ENCODE measurements at regions not wholly inside any gene's neighbourhood (a gene's known extent, or its start where the extent isn't known, plus 50 kb on each side); places are given as distances from the start of the nearest gene placed in this dataset.
"Not testable (repeated sequence)": the region's sequence is repeated elsewhere in the genome, so short reads cannot be mapped to it uniquely, and the experiment has no call there.

DNA sequence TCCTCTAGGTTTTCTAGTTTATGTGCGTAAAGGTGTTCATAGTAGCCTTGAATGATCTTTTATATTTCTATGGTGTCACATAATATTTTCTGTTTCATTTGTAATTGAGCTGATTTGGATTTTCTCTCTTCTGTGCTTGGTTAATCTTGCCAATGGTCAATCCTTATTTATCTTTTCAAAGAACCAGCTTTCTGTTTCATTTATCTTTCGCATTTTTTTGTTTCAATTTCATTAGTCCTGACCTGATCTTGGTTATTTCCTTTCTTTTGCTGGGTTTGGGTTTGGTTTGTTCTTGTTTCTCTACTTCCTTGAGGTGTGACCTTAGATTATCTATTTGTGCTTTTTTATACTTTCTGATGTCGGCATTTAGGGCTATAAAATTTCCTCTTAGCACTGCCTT, 304.4 kb upstream of the CHRM3 start:
- H3K9me3 ChIP-seq (ENCODE audit: control insufficient read depth in 2 of 3, low read length in 3 of 3); H3K36me3 ChIP-seq (ENCODE audit: control insufficient read depth in 2 of 3, insufficient read depth in 3 of 3, low read length in 3 of 3); POLR2A ChIA-PET; ATAC-seq; H3K4me3 Mint-ChIP-seq; H3K27me3 Mint-ChIP-seq; H3K4me1 Mint-ChIP-seq; DNase-seq; H3K27ac ChIP-seq (ENCODE audit: low read depth, low read length); H3K27ac Mint-ChIP-seq; H3K4me1 ChIP-seq (ENCODE audit: control insufficient read depth in 2 of 2, insufficient read depth in 2 of 2, low read length in 2 of 2); intact Hi-C loops (cut with micrococcal nuclease); H3K4me3 ChIP-seq (ENCODE audit: low read length); CTCF ChIA-PET; H3K27me3 ChIP-seq (ENCODE audit: control insufficient read depth in 2 of 2, insufficient read depth in 2 of 2, low read length in 2 of 2); H3K36me3 Mint-ChIP-seq: not testable (repeated sequence)
- H3K9me3 Mint-ChIP-seq = peaks cover 0 to 39% (median 5%) of the 10 kb centered on the region in 11 donors

DNA sequence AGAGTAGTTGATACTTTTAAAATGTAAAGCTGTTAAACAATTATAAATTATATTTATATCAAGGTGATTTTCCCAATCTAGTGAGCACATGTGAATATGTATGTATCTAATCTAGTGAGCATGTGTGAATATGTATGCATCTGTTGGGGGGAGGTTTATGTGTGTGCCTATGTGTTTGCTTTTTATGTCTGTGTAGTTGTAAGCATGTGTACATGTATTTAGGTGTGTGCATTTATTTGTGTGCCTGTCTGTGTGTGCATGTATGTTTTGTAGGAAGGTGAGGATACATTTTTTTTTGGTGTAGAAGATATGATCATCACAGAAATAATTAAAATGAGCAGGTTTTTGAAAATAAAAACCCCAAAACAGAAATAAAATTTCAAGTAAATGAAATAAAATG, 318.9 kb upstream of the CHRM3 start:
- Histone ChIP-seq H3K4me3 (ENCODE audit: low read length) (no peak overlapping the region), H3K27ac (ENCODE audit: low read depth, low read length) (no peak overlapping the region), H3K27me3 (ENCODE audit: control insufficient read depth in 2 of 2, insufficient read depth in 2 of 2, low read length in 2 of 2) (no peaks in the 10 kb centered on the region), H3K4me1 (ENCODE audit: control insufficient read depth in 2 of 2, insufficient read depth in 2 of 2, low read length in 2 of 2) (no peaks in the 10 kb centered on the region), H3K36me3 (ENCODE audit: control insufficient read depth in 2 of 3, insufficient read depth in 3 of 3, low read length in 3 of 3) (no peaks in the 10 kb centered on the region), H3K9me3 (ENCODE audit: control insufficient read depth in 2 of 3, low read length in 3 of 3) (no peaks in the 10 kb centered on the region)
- CTCF ChIA-PET = interaction anchor here (0.7 kb wide), 1 partner anchor 14 kb away, joined by 3 read pairs; no protein-coding TSS in a partner anchor
- Mint-ChIP-seq H3K4me1 (no peaks in the 10 kb centered on the region), H3K27me3 (no peaks in the 10 kb centered on the region), H3K36me3 (no peaks in the 10 kb centered on the region), H3K27ac (no peak overlapping the region), H3K4me3 (no peak overlapping the region), H3K9me3 (peaks cover 0 to 3% (median 0%) of the 10 kb centered on the region in 11 donors)
- POLR2A ChIA-PET = no interaction called here
- DNase-seq (no peak), ATAC-seq (no peak)
- intact Hi-C loops (cut with micrococcal nuclease) = no loop called here

DNA sequence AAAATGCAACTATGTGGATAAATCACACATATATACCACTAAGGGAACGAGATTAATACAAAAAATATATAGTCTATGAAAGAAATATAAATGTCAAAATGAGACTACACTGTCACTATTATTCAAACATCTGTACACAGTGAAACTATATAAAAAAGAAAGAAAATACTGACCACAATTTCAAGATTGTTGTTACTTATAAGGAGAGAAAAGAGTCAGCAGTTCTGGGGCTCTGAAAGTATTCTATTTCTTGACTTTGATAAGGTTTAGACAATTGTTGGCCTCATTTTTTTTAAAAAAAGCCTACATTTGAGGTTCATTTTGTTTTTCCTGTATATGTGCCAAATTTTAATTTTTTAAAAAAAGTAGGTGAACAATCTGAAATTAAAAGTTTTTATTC, 319.3 kb upstream of the CHRM3 start:
- no peak for ATAC-seq
- Mint-ChIP-seq H3K4me1 (no peaks in the 10 kb centered on the region), H3K4me3 (no peak overlapping the region), H3K36me3 (no peaks in the 10 kb centered on the region), H3K27ac (no peak overlapping the region), H3K9me3 (peaks cover 0 to 2% (median 0%) of the 10 kb centered on the region in 11 donors), H3K27me3 (no peaks in the 10 kb centered on the region)
- Histone ChIP-seq H3K27me3 (ENCODE audit: control insufficient read depth in 2 of 2, insufficient read depth in 2 of 2, low read length in 2 of 2) (no peaks in the 10 kb centered on the region), H3K27ac (ENCODE audit: low read depth, low read length) (no peak overlapping the region), H3K4me1 (ENCODE audit: control insufficient read depth in 2 of 2, insufficient read depth in 2 of 2, low read length in 2 of 2) (no peaks in the 10 kb centered on the region), H3K9me3 (ENCODE audit: control insufficient read depth in 2 of 3, low read length in 3 of 3) (no peaks in the 10 kb centered on the region), H3K4me3 (ENCODE audit: low read length) (no peak overlapping the region), H3K36me3 (ENCODE audit: control insufficient read depth in 2 of 3, insufficient read depth in 3 of 3, low read length in 3 of 3) (no peaks in the 10 kb centered on the region)
- intact Hi-C loops (cut with micrococcal nuclease) = no loop called here
- POLR2A ChIA-PET = no interaction called here
- no peak for DNase-seq
- CTCF ChIA-PET = no interaction called here

DNA sequence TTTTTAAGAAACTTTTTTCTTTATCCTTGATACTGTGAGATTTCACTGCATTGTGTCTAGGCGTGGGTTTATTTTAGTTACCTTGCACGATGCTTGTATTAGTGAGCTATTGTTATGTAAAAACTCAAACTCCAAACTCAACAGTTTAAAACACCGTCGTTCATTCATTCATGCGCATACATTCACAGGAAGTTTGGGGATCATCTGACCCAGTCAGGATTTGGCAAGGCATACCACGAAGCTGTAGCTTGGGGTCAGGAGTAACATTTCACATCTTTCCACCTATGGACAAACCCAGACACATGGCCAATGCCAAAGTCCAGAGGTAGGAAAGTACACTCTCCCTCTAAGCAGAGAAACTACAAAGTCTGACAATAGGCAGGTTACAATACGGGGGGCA, 324.6 kb upstream of the CHRM3 start:
- ATAC-seq = no peak
- H3K27ac Mint-ChIP-seq = no peak overlapping the region

DNA sequence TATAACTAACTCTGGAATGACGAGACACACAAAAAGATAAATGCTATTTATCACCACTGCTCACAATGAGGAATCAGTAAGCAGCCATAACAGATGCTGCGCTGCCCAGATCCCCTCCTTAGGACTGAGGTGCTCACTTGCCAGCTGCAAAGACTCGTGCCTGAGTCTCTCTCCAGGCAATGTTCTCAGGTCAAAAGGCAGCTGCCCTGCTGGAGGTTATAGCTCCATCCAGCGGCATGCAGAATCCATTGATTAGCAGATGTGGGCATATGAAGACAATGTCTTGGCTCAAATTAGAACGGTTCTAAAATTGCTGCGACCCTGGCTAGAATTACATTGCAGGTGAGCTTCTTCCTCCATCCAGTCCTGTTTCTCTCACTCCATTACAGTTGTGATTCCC, 328.2 kb upstream of the CHRM3 start:
- ATAC-seq = no peak
- no peak for DNase-seq
- no peaks in the 10 kb centered on the region for H3K27me3 Mint-ChIP-seq
- CTCF ChIA-PET = no interaction called here
- no peak overlapping the region for H3K4me3 Mint-ChIP-seq
- POLR2A ChIA-PET = no interaction called here
- H3K4me1 Mint-ChIP-seq = no peaks in the 10 kb centered on the region
- H3K27me3 ChIP-seq (ENCODE audit: control insufficient read depth in 2 of 2, insufficient read depth in 2 of 2, low read length in 2 of 2) = no peaks in the 10 kb centered on the region
- no peaks in the 10 kb centered on the region for H3K36me3 ChIP-seq (ENCODE audit: control insufficient read depth in 2 of 3, insufficient read depth in 3 of 3, low read length in 3 of 3)
- no peaks in the 10 kb centered on the region for H3K36me3 Mint-ChIP-seq
- no peak overlapping the region for H3K27ac ChIP-seq (ENCODE audit: low read depth, low read length)
- H3K27ac Mint-ChIP-seq = no peak overlapping the region
- H3K4me1 ChIP-seq (ENCODE audit: control insufficient read depth in 2 of 2, insufficient read depth in 2 of 2, low read length in 2 of 2) = no peaks in the 10 kb centered on the region
- peaks cover 0 to 29% (median 8%) of the 10 kb centered on the region in 11 donors for H3K9me3 Mint-ChIP-seq
- peaks cover 0 to 2% (median 0%) of the 10 kb centered on the region in 3 experiments for H3K9me3 ChIP-seq (ENCODE audit: control insufficient read depth in 2 of 3, low read length in 3 of 3)
- H3K4me3 ChIP-seq (ENCODE audit: low read length) = no peak overlapping the region
- intact Hi-C loops (cut with micrococcal nuclease) = no loop called here

More for the DNA sequence above, 324.6 kb upstream of the CHRM3 start:
- Mint-ChIP-seq H3K27me3 (no peaks in the 10 kb centered on the region), H3K36me3 (no peaks in the 10 kb centered on the region), H3K4me3 (no peak overlapping the region), H3K9me3 (peaks cover 0 to 9% (median 3%) of the 10 kb centered on the region in 11 donors), H3K4me1 (no peaks in the 10 kb centered on the region)
- ChIA-PET CTCF (no interaction called here), POLR2A (no interaction called here)
- Histone ChIP-seq H3K4me1 (ENCODE audit: control insufficient read depth in 2 of 2, insufficient read depth in 2 of 2, low read length in 2 of 2) (no peaks in the 10 kb centered on the region), H3K27ac (ENCODE audit: low read depth, low read length) (no peak overlapping the region), H3K27me3 (ENCODE audit: control insufficient read depth in 2 of 2, insufficient read depth in 2 of 2, low read length in 2 of 2) (no peaks in the 10 kb centered on the region), H3K9me3 (ENCODE audit: control insufficient read depth in 2 of 3, low read length in 3 of 3) (no peaks in the 10 kb centered on the region), H3K4me3 (ENCODE audit: low read length) (no peak overlapping the region), H3K36me3 (ENCODE audit: control insufficient read depth in 2 of 3, insufficient read depth in 3 of 3, low read length in 3 of 3) (no peaks in the 10 kb centered on the region)
- intact Hi-C loops (cut with micrococcal nuclease) = no loop called here
- DNase-seq = no peak

DNA sequence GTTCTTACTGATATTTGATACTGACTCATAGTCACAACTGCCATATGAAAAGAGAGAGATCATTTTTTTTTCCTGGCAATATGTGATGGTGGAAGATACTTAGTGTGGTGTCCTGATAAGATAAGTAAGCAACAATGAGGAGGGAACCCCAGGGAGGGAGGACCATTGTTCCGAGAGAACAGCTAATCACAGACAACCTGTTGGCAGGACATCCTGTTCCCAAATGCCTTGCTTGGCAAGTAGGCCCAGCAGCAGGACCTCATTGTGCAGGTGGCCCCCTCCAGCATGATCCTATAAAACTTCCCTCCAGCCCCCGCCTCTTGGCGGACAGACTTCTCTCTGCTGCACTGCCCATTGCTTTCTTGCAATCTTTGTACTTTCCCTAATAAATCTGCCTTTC, 329.4 kb upstream of the CHRM3 start:
- H3K27me3 Mint-ChIP-seq = no peaks in the 10 kb centered on the region
- H3K4me3 Mint-ChIP-seq = no peak overlapping the region
- Histone ChIP-seq H3K4me1 (ENCODE audit: control insufficient read depth in 2 of 2, insufficient read depth in 2 of 2, low read length in 2 of 2) (no peaks in the 10 kb centered on the region), H3K27ac (ENCODE audit: low read depth, low read length) (no peak overlapping the region), H3K9me3 (ENCODE audit: control insufficient read depth in 2 of 3, low read length in 3 of 3) (peaks cover 0 to 2% (median 0%) of the 10 kb centered on the region in 3 experiments), H3K36me3 (ENCODE audit: control insufficient read depth in 2 of 3, insufficient read depth in 3 of 3, low read length in 3 of 3) (no peaks in the 10 kb centered on the region), H3K4me3 (ENCODE audit: low read length) (no peak overlapping the region), H3K27me3 (ENCODE audit: control insufficient read depth in 2 of 2, insufficient read depth in 2 of 2, low read length in 2 of 2) (no peaks in the 10 kb centered on the region)
- H3K27ac Mint-ChIP-seq = no peak overlapping the region
- ChIA-PET POLR2A (no interaction called here), CTCF (no interaction called here)
- peaks cover 0 to 29% (median 8%) of the 10 kb centered on the region in 11 donors for H3K9me3 Mint-ChIP-seq
- DNase-seq (no peak), ATAC-seq (no peak)
- H3K36me3 Mint-ChIP-seq = no peaks in the 10 kb centered on the region
- no peaks in the 10 kb centered on the region for H3K4me1 Mint-ChIP-seq
- intact Hi-C loops (cut with micrococcal nuclease) = no loop called here

DNA sequence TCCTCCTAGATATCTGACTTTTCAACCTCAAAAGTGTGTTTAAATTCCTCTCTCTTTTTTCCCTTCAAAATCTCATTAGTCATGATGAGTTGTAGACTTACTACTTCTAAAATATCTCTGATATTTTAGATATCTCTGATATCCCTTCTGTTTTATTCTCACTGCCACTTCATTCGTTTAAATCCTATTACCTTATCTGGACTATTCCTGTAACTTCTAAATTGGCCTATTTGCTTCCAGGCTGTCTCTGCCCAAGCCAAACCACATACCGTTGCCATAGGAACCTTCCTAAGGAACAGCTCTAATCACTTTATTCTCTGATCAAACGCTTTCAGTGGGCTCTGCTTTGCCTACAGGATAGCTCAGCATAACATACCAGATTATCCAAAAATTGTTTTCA, 333.1 kb upstream of the CHRM3 start:
- Mint-ChIP-seq H3K4me3 (no peak overlapping the region), H3K27ac (no peak overlapping the region), H3K4me1 (no peaks in the 10 kb centered on the region), H3K9me3 (peaks cover 0 to 26% (median 8%) of the 10 kb centered on the region in 11 donors), H3K27me3 (no peaks in the 10 kb centered on the region), H3K36me3 (no peaks in the 10 kb centered on the region)
- ChIA-PET CTCF (interaction anchor here (0.6 kb wide), 1 partner anchor 37 kb away, joined by 3 read pairs; no protein-coding TSS in a partner anchor), POLR2A (no interaction called here)
- Histone ChIP-seq H3K9me3 (ENCODE audit: control insufficient read depth in 2 of 3, low read length in 3 of 3) (peaks cover 0 to 2% (median 0%) of the 10 kb centered on the region in 3 experiments), H3K27ac (ENCODE audit: low read depth, low read length) (no peak overlapping the region), H3K4me1 (ENCODE audit: control insufficient read depth in 2 of 2, insufficient read depth in 2 of 2, low read length in 2 of 2) (no peaks in the 10 kb centered on the region), H3K4me3 (ENCODE audit: low read length) (no peak overlapping the region), H3K36me3 (ENCODE audit: control insufficient read depth in 2 of 3, insufficient read depth in 3 of 3, low read length in 3 of 3) (no peaks in the 10 kb centered on the region), H3K27me3 (ENCODE audit: control insufficient read depth in 2 of 2, insufficient read depth in 2 of 2, low read length in 2 of 2) (no peaks in the 10 kb centered on the region)
- intact Hi-C loops (cut with micrococcal nuclease) = no loop called here
- ATAC-seq = no peak
- DNase-seq = no peak
